Urinary bladder (tissue), 3 donors: ENCODE measurements at regions not wholly inside any gene's neighbourhood (a gene's known extent, or its start where the extent isn't known, plus 50 kb on each side); places are given as distances from the start of the nearest gene placed in this dataset.
"Not testable (repeated sequence)": the region's sequence is repeated elsewhere in the genome, so short reads cannot be mapped to it uniquely, and the experiment has no call there.

ENCODE experiments used
- DNase-seq: peaks from one replicate; pipeline ENCODE4 v3.0.0-alpha.2; 2015; ENCODE audit errors: extremely low spot score
- H3K27ac ChIP-seq: one replicate; pipeline ENCODE4 v1.5.1; 2013; ENCODE audit warnings: low read depth, mild to moderate bottlenecking, moderate library complexity
- H3K36me3 ChIP-seq: one replicate; pipeline ENCODE4 v1.6.1; 2013; ENCODE audit warnings: mild to moderate bottlenecking, moderate library complexity; ENCODE audit not compliant: insufficient read depth
- H3K4me1 ChIP-seq: one replicate; pipeline ENCODE4 v1.6.1; 2013; ENCODE audit warnings: mild to moderate bottlenecking, moderate library complexity; ENCODE audit not compliant: insufficient read depth
- H3K4me3 ChIP-seq: one replicate; pipeline ENCODE4 v1.5.1; 2013; ENCODE audit warnings: low read depth, low read length
- WGBS: extraction: QIAGEN DNeasy Blood & Tissue Kit; methylation state at CpG from one replicate; pipeline ENCODE4 v1.1.7; 2013; 5-methylcytosine and 5-hydroxymethylcytosine counted together
- donor health status: healthy with polysubstance abuse.
- donor health status: healthy.

- no peaks in the 10 kb centered on the region for H3K4me1 ChIP-seq
- no peak for DNase-seq
- H3K27ac ChIP-seq, result no peak overlapping the region
- 65% methylated on average over 2 of the region's 2 CpGs for WGBS
- H3K4me3 ChIP-seq, result no peak overlapping the region
- no peaks in the 10 kb centered on the region for H3K36me3 ChIP-seq
These were observed 2042.6 kb upstream of the CDH6 start for GRCh38 chr5:29150840-29151239.

GRCh38 chr5:29148581-29148980 lies 2044.9 kb upstream of the CDH6 start:
- 61% methylated on average over 2 of the region's 2 CpGs for WGBS
- H3K36me3 ChIP-seq, result no peaks in the 10 kb centered on the region
- H3K4me1 ChIP-seq, result no peaks in the 10 kb centered on the region
- DNase-seq, result no peak
- H3K27ac ChIP-seq, result no peak overlapping the region
- no peak overlapping the region for H3K4me3 ChIP-seq

- WGBS, result 87% methylated on average over 3 of the region's 3 CpGs
- DNase-seq, result no peak
- H3K36me3 ChIP-seq, result no peaks in the 10 kb centered on the region
- H3K27ac ChIP-seq, result no peak overlapping the region
- no peak overlapping the region for H3K4me3 ChIP-seq
- no peaks in the 10 kb centered on the region for H3K4me1 ChIP-seq
These were observed 2045.4 kb upstream of the CDH6 start for GRCh38 chr5:29148073-29148472.

- Histone ChIP-seq H3K27ac (no peak overlapping the region), H3K4me1 (no peaks in the 10 kb centered on the region), H3K36me3 (no peaks in the 10 kb centered on the region), H3K4me3 (no peak overlapping the region)
- WGBS, result 69% methylated on average over 1 of the region's 1 CpG
- no peak for DNase-seq
These were observed 2050.2 kb upstream of the CDH6 start for GRCh38 chr5:29143266-29143665.

- no peak for DNase-seq
- H3K27ac ChIP-seq, result no peak overlapping the region
- WGBS, result 83% methylated on average over 2 of the region's 2 CpGs
- no peaks in the 10 kb centered on the region for H3K36me3 ChIP-seq
- no peak overlapping the region for H3K4me3 ChIP-seq
- H3K4me1 ChIP-seq, result no peaks in the 10 kb centered on the region
These were observed 2059.1 kb upstream of the CDH6 start for GRCh38 chr5:29134418-29134817.

GRCh38 chr5:29131285-29131684 lies 2062.2 kb upstream of the CDH6 start:
- DNase-seq, result no peak
- Histone ChIP-seq H3K36me3 (no peaks in the 10 kb centered on the region), H3K27ac (no peak overlapping the region), H3K4me3 (no peak overlapping the region), H3K4me1 (no peaks in the 10 kb centered on the region)
- 60% methylated on average over 2 of the region's 2 CpGs for WGBS

- Histone ChIP-seq H3K27ac (no peak overlapping the region), H3K36me3 (no peaks in the 10 kb centered on the region), H3K4me1 (no peaks in the 10 kb centered on the region), H3K4me3 (no peak overlapping the region)
- no peak for DNase-seq
- WGBS, result 87% methylated on average over 2 of the region's 2 CpGs
These were observed 2062.7 kb upstream of the CDH6 start for GRCh38 chr5:29130786-29131185.

- not testable (repeated sequence) for H3K36me3 ChIP-seq, H3K27ac ChIP-seq, H3K4me1 ChIP-seq, DNase-seq, H3K4me3 ChIP-seq
- 98% methylated on average over 32 of the region's 32 CpGs for WGBS
These were observed 2065.8 kb upstream of the CDH6 start for GRCh38 chr5:29127524-29128156.

- 87% methylated on average over 14 of the region's 14 CpGs for whole genome bisulfite sequencing
- H3K4me1 ChIP-seq, H3K27ac ChIP-seq, H3K36me3 ChIP-seq, H3K4me3 ChIP-seq, DNase-seq: not testable (repeated sequence)
These were observed 2067.0 kb upstream of the CDH6 start for GRCh38 chr5:29126462-29126861.

- Histone ChIP-seq H3K4me3 (no peak overlapping the region), H3K27ac (no peak overlapping the region), H3K4me1 (no peaks in the 10 kb centered on the region), H3K36me3 (no peaks in the 10 kb centered on the region)
- WGBS, result 82% methylated on average over 2 of the region's 2 CpGs
- DNase-seq, result no peak
These were observed 2071.2 kb upstream of the CDH6 start for GRCh38 chr5:29122306-29122705.

GRCh38 chr5:29114331-29114768 lies 2076.0 kb upstream of the CDH9 start:
- Histone ChIP-seq H3K4me3 (no peak overlapping the region), H3K4me1 (no peaks in the 10 kb centered on the region), H3K36me3 (no peaks in the 10 kb centered on the region), H3K27ac (no peak overlapping the region)
- no peak for DNase-seq

- 97% methylated on average over 2 of the region's 2 CpGs for WGBS
These were observed 2075.1 kb upstream of the CDH9 start for GRCh38 chr5:29113516-29113915.

GRCh38 chr5:29099585-29099984 lies 2061.2 kb upstream of the CDH9 start:
- no peaks in the 10 kb centered on the region for H3K36me3 ChIP-seq
- H3K27ac ChIP-seq, result no peak overlapping the region
- H3K4me3 ChIP-seq, result no peak overlapping the region
- DNase-seq, result no peak
- 93% methylated on average over 3 of the region's 3 CpGs for WGBS
- no peaks in the 10 kb centered on the region for H3K4me1 ChIP-seq

More at GRCh38 chr5:29113516-29113915, 2075.1 kb upstream of the CDH9 start:
- Histone ChIP-seq H3K4me3 (no peak overlapping the region), H3K36me3 (no peaks in the 10 kb centered on the region), H3K4me1 (no peaks in the 10 kb centered on the region), H3K27ac (no peak overlapping the region)
- no peak for DNase-seq

- WGBS, result 55% methylated on average over 1 of the region's 1 CpG
- DNase-seq, result no peak
- no peak overlapping the region for H3K27ac ChIP-seq
These were observed 2051.3 kb upstream of the CDH9 start for GRCh38 chr5:29089591-29090130.

GRCh38 chr5:29085142-29085541 lies 2046.8 kb upstream of the CDH9 start:
- H3K27ac ChIP-seq, result no peak overlapping the region
- no peaks in the 10 kb centered on the region for H3K36me3 ChIP-seq
- no peaks in the 10 kb centered on the region for H3K4me1 ChIP-seq
- no peak for DNase-seq
- no peak overlapping the region for H3K4me3 ChIP-seq
- WGBS, result 81% methylated on average over 2 of the region's 2 CpGs

More at GRCh38 chr5:29089591-29090130, 2051.3 kb upstream of the CDH9 start:
- Histone ChIP-seq H3K4me1 (no peaks in the 10 kb centered on the region), H3K4me3 (no peak overlapping the region), H3K36me3 (no peaks in the 10 kb centered on the region)
